ENCODE measurements at regions not wholly inside any gene's neighbourhood (a gene's known extent, or its start where the extent isn't known, plus 50 kb on each side); places are given as distances from the start of the nearest gene placed in this dataset.

DNA sequence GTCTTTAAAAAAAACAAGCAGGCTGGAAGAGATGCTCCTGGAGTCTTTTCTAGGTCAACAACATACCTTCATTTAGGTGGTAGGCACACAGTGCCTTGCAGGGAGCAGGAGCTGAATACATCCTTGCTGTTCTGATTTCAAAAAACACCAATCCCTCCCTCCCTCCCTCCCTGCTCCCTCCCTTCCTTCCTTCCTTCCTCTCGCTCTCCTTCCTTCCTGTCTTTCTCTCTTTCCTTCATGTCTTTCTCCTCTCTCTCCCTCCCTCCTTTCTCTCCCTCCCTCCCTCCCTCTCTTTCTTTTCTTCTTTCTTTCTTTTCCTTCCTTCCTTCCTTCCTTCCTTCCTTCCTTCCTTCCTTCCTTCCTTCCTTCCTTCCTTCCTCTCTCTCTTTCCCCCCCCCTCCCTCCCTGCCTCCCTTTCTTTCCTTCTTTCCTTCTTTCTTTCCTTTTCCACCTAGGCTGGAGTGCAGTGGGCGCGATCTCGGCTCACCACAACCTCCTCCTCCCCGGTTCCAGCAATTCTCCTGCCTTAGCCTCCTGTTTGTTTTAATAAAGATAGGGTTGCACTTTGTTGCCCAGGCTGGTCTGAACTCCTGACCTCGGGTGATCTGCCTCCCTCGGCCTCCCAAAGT lies 245.1 kb downstream of the MIAT start:
- TF ChIP-seq POLR2A (IDR thresholded peaks at IDR 0.05), result no peak
- TF ChIP-seq, protein P1, sequence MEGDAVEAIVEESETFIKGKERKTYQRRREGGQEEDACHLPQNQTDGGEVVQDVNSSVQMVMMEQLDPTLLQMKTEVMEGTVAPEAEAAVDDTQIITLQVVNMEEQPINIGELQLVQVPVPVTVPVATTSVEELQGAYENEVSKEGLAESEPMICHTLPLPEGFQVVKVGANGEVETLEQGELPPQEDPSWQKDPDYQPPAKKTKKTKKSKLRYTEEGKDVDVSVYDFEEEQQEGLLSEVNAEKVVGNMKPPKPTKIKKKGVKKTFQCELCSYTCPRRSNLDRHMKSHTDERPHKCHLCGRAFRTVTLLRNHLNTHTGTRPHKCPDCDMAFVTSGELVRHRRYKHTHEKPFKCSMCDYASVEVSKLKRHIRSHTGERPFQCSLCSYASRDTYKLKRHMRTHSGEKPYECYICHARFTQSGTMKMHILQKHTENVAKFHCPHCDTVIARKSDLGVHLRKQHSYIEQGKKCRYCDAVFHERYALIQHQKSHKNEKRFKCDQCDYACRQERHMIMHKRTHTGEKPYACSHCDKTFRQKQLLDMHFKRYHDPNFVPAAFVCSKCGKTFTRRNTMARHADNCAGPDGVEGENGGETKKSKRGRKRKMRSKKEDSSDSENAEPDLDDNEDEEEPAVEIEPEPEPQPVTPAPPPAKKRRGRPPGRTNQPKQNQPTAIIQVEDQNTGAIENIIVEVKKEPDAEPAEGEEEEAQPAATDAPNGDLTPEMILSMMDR (IDR thresholded peaks at IDR 0.05), result no peak

Data from Peyer's patch (tissue), 4 donors.